ENCODE measurements at regions not wholly inside any gene's neighbourhood (a gene's known extent, or its start where the extent isn't known, plus 50 kb on each side); places are given as distances from the start of the nearest gene placed in this dataset.

DNA sequence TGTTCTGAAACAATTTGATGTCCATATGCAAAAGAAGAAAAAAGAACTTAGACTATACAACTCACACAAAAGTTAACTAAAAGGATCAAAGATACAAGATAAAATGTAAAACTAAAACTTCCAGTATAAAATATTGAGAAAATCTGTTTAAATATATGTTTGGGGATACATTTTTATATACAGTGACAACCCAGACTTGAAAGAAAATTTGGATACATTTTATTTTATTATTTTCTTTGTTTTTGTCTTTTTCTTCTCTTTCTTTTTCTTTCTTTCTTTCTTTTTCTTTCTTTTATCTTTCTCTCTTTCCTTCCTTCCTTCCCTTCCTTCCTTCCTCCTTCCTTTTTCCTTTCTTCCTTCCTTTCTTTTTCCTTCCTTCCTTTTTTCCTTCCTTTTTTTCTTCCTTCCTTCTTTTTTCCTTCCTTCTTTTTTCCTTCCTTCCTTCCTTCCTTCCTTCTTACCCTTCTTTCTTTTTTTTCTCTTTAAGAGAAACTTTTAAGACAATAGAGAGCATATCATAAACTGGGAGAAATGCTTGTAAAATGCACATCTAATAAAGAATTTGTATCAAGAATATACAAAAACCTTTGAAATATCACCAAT is 954.5 kb upstream of the LRFN5 start (continued):
- TF ChIP-seq, protein P1, sequence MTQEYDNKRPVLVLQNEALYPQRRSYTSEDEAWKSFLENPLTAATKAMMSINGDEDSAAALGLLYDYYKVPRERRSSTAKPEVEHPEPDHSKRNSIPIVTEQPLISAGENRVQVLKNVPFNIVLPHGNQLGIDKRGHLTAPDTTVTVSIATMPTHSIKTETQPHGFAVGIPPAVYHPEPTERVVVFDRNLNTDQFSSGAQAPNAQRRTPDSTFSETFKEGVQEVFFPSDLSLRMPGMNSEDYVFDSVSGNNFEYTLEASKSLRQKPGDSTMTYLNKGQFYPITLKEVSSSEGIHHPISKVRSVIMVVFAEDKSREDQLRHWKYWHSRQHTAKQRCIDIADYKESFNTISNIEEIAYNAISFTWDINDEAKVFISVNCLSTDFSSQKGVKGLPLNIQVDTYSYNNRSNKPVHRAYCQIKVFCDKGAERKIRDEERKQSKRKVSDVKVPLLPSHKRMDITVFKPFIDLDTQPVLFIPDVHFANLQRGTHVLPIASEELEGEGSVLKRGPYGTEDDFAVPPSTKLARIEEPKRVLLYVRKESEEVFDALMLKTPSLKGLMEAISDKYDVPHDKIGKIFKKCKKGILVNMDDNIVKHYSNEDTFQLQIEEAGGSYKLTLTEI (CRISPR knock-in tag; conservative IDR thresholded peaks at IDR 0.05) = no peak
- TF ChIP-seq PPARG (CRISPR knock-in tag; conservative IDR thresholded peaks at IDR 0.05) (no peak), SALL1 (CRISPR knock-in tag; IDR thresholded peaks at IDR 0.05) (no peak), ZNF678 (CRISPR knock-in tag; IDR thresholded peaks at IDR 0.05) (no peak), HNRNPLL (IDR thresholded peaks at IDR 0.05; ENCODE audit: low read depth, low read length, poor library complexity, severe bottlenecking) (no peak), ZNF747 (CRISPR knock-in tag; IDR thresholded peaks at IDR 0.05; ENCODE audit: borderline replicate concordance) (no peak), U2AF2 (IDR thresholded peaks at IDR 0.05; ENCODE audit: low read depth, low read length) (peak; percentile 99), FOXO1 (CRISPR knock-in tag; IDR thresholded peaks at IDR 0.05) (no peak), ZNF550 (CRISPR knock-in tag; IDR thresholded peaks at IDR 0.05; ENCODE audit: borderline replicate concordance) (no peak)
- TF ChIP-seq, protein P2, sequence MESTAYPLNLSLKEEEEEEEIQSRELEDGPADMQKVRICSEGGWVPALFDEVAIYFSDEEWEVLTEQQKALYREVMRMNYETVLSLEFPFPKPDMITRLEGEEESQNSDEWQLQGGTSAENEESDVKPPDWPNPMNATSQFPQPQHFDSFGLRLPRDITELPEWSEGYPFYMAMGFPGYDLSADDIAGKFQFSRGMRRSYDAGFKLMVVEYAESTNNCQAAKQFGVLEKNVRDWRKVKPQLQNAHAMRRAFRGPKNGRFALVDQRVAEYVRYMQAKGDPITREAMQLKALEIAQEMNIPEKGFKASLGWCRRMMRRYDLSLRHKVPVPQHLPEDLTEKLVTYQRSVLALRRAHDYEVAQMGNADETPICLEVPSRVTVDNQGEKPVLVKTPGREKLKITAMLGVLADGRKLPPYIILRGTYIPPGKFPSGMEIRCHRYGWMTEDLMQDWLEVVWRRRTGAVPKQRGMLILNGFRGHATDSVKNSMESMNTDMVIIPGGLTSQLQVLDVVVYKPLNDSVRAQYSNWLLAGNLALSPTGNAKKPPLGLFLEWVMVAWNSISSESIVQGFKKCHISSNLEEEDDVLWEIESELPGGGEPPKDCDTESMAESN (CRISPR knock-in tag; conservative IDR thresholded peaks at IDR 0.05) = no peak
- TF ChIP-seq, protein P3, sequence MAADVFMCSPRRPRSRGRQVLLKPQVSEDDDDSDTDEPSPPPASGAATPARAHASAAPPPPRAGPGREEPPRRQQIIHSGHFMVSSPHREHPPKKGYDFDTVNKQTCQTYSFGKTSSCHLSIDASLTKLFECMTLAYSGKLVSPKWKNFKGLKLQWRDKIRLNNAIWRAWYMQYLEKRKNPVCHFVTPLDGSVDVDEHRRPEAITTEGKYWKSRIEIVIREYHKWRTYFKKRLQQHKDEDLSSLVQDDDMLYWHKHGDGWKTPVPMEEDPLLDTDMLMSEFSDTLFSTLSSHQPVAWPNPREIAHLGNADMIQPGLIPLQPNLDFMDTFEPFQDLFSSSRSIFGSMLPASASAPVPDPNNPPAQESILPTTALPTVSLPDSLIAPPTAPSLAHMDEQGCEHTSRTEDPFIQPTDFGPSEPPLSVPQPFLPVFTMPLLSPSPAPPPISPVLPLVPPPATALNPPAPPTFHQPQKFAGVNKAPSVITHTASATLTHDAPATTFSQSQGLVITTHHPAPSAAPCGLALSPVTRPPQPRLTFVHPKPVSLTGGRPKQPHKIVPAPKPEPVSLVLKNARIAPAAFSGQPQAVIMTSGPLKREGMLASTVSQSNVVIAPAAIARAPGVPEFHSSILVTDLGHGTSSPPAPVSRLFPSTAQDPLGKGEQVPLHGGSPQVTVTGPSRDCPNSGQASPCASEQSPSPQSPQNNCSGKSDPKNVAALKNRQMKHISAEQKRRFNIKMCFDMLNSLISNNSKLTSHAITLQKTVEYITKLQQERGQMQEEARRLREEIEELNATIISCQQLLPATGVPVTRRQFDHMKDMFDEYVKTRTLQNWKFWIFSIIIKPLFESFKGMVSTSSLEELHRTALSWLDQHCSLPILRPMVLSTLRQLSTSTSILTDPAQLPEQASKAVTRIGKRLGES (CRISPR knock-in tag; IDR thresholded peaks at IDR 0.05; ENCODE audit: borderline replicate concordance) = no peak
- TF ChIP-seq, protein P4, sequence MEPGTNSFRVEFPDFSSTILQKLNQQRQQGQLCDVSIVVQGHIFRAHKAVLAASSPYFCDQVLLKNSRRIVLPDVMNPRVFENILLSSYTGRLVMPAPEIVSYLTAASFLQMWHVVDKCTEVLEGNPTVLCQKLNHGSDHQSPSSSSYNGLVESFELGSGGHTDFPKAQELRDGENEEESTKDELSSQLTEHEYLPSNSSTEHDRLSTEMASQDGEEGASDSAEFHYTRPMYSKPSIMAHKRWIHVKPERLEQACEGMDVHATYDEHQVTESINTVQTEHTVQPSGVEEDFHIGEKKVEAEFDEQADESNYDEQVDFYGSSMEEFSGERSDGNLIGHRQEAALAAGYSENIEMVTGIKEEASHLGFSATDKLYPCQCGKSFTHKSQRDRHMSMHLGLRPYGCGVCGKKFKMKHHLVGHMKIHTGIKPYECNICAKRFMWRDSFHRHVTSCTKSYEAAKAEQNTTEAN (CRISPR knock-in tag; conservative IDR thresholded peaks at IDR 0.05) = no peak
- TF ChIP-seq, protein P5, sequence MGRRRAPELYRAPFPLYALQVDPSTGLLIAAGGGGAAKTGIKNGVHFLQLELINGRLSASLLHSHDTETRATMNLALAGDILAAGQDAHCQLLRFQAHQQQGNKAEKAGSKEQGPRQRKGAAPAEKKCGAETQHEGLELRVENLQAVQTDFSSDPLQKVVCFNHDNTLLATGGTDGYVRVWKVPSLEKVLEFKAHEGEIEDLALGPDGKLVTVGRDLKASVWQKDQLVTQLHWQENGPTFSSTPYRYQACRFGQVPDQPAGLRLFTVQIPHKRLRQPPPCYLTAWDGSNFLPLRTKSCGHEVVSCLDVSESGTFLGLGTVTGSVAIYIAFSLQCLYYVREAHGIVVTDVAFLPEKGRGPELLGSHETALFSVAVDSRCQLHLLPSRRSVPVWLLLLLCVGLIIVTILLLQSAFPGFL (CRISPR knock-in tag; IDR thresholded peaks at IDR 0.05) = no peak
- TF ChIP-seq, protein P6, sequence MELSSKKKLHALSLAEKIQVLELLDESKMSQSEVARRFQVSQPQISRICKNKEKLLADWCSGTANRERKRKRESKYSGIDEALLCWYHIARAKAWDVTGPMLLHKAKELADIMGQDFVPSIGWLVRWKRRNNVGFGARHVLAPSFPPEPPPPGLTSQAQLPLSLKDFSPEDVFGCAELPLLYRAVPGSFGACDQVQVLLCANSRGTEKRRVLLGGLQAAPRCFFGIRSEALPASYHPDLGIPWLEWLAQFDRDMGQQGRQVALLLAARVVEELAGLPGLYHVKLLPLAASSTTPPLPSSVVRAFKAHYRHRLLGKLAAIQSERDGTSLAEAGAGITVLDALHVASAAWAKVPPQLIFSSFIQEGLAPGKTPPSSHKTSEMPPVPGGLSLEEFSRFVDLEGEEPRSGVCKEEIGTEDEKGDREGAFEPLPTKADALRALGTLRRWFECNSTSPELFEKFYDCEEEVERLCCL (CRISPR knock-in tag; IDR thresholded peaks at IDR 0.05; ENCODE audit: borderline replicate concordance) = no peak

All from HepG2 (cell line).